ENCODE measurements at regions not wholly inside any gene's neighbourhood (a gene's known extent, or its start where the extent isn't known, plus 50 kb on each side); places are given as distances from the start of the nearest gene placed in this dataset.
"Not testable (repeated sequence)": the region's sequence is repeated elsewhere in the genome, so short reads cannot be mapped to it uniquely, and the experiment has no call there.

- not testable (repeated sequence) for H2AFZ ChIP-seq; H4K20me1 ChIP-seq (ENCODE audit: insufficient read depth, poor library complexity, severe bottlenecking); H3K4me1 ChIP-seq (ENCODE audit: insufficient read depth); DNase-seq (ENCODE audit: low spot score); H3K9me3 ChIP-seq (ENCODE audit: low read depth); H3K27me3 ChIP-seq; H3K27ac ChIP-seq; H3K4me3 ChIP-seq; H3K4me2 ChIP-seq; H3K36me3 ChIP-seq (replicated peaks; ENCODE audit: insufficient read depth, low read depth); H3K9me2 ChIP-seq (replicated peaks; ENCODE audit: insufficient read depth)
- H3K79me2 ChIP-seq = peaks cover 14% of the 10 kb centered on the region
- 85% methylated on average over 8 of the region's 14 CpGs for WGBS (ENCODE audit: low lambda C conversion rate, missing lambda C conversion rate)
Observed at GRCh38 chr1:817071-817599, 106.6 kb upstream of the SAMD11 start.

- not testable (repeated sequence) for H3K4me2 ChIP-seq; H4K20me1 ChIP-seq (ENCODE audit: insufficient read depth, poor library complexity, severe bottlenecking); H3K9me2 ChIP-seq (replicated peaks; ENCODE audit: insufficient read depth); H2AFZ ChIP-seq; H3K4me1 ChIP-seq (ENCODE audit: insufficient read depth); H3K9me3 ChIP-seq (ENCODE audit: low read depth); H3K27ac ChIP-seq; DNase-seq (ENCODE audit: low spot score); H3K36me3 ChIP-seq (replicated peaks; ENCODE audit: insufficient read depth, low read depth); H3K27me3 ChIP-seq; H3K4me3 ChIP-seq
- peaks cover 19% of the 10 kb centered on the region for H3K79me2 ChIP-seq
- 59% methylated on average over 15 of the region's 20 CpGs for WGBS (ENCODE audit: low lambda C conversion rate, missing lambda C conversion rate)
Observed at GRCh38 chr1:817658-818617, 105.8 kb upstream of the SAMD11 start.

- Histone ChIP-seq H3K9me3 (ENCODE audit: low read depth) (no peaks in the 10 kb centered on the region), H3K36me3 (replicated peaks; ENCODE audit: insufficient read depth, low read depth) (no peaks in the 10 kb centered on the region), H3K4me1 (ENCODE audit: insufficient read depth) (no peaks in the 10 kb centered on the region), H2AFZ (no peak overlapping the region), H3K4me2 (no peak overlapping the region), H3K27me3 (no peaks in the 10 kb centered on the region), H4K20me1 (ENCODE audit: insufficient read depth, poor library complexity, severe bottlenecking) (peaks cover 5% of the 10 kb centered on the region), H3K9me2 (replicated peaks; ENCODE audit: insufficient read depth) (no peaks in the 10 kb centered on the region), H3K79me2 (peaks cover 26% of the 10 kb centered on the region), H3K27ac (no peak overlapping the region), H3K4me3 (no peak overlapping the region)
- no peak for DNase-seq (ENCODE audit: low spot score)
- TF ChIP-seq EZH2 (IDR thresholded peaks at IDR 0.05; ENCODE audit: borderline replicate concordance) (no peak), EZH2phosphoT487 (IDR thresholded peaks at IDR 0.05; ENCODE audit: low read depth, severe bottlenecking, unreplicated experiment) (no peak), CTCF (IDR thresholded peaks at IDR 0.05; ENCODE audit: poor library complexity) (no peak)
- WGBS (ENCODE audit: low lambda C conversion rate, missing lambda C conversion rate) = 78% methylated on average over 13 of the region's 13 CpGs
Observed at GRCh38 chr1:818618-819291, 105.0 kb upstream of the SAMD11 start.

GRCh38 chr1:820962-821361 lies 102.8 kb upstream of the SAMD11 start:
- WGBS (ENCODE audit: low lambda C conversion rate, missing lambda C conversion rate) = 94% methylated on average over 7 of the region's 7 CpGs
- H3K27ac ChIP-seq = no peak overlapping the region
- H3K79me2 ChIP-seq = peaks cover 43% of the 10 kb centered on the region

GRCh38 chr1:826808-827207 lies 96.9 kb upstream of the SAMD11 start:
- not testable (repeated sequence) for H3K9me3 ChIP-seq (ENCODE audit: low read depth); H3K4me1 ChIP-seq (ENCODE audit: insufficient read depth); H3K9me2 ChIP-seq (replicated peaks; ENCODE audit: insufficient read depth); H3K36me3 ChIP-seq (replicated peaks; ENCODE audit: insufficient read depth, low read depth); H4K20me1 ChIP-seq (ENCODE audit: insufficient read depth, poor library complexity, severe bottlenecking); DNase-seq (ENCODE audit: low spot score); H3K27me3 ChIP-seq
- Histone ChIP-seq H3K4me3 (peak overlapping the region; percentile 91), H3K4me2 (peak overlapping the region; percentile 83), H3K79me2 (peaks cover 38% of the 10 kb centered on the region), H3K27ac (peak overlapping the region; percentile 99), H2AFZ (peak overlapping the region; percentile 76)
- 1% methylated on average over 10 of the region's 21 CpGs for WGBS (ENCODE audit: low lambda C conversion rate, missing lambda C conversion rate)

More at GRCh38 chr1:820962-821361, 102.8 kb upstream of the SAMD11 start:
- H3K4me3 ChIP-seq = no peak overlapping the region
- no peaks in the 10 kb centered on the region for H3K9me2 ChIP-seq (replicated peaks; ENCODE audit: insufficient read depth)
- no peaks in the 10 kb centered on the region for H3K36me3 ChIP-seq (replicated peaks; ENCODE audit: insufficient read depth, low read depth)
- H3K27me3 ChIP-seq = no peaks in the 10 kb centered on the region
- peaks cover 5% of the 10 kb centered on the region for H4K20me1 ChIP-seq (ENCODE audit: insufficient read depth, poor library complexity, severe bottlenecking)
- no peak for DNase-seq (ENCODE audit: low spot score)
- H3K9me3 ChIP-seq (ENCODE audit: low read depth) = no peaks in the 10 kb centered on the region
- peaks cover 5% of the 10 kb centered on the region for H3K4me1 ChIP-seq (ENCODE audit: insufficient read depth)
- H2AFZ ChIP-seq = no peak overlapping the region
- TF ChIP-seq EZH2phosphoT487 (IDR thresholded peaks at IDR 0.05; ENCODE audit: low read depth, severe bottlenecking, unreplicated experiment) (no peak), CTCF (IDR thresholded peaks at IDR 0.05; ENCODE audit: poor library complexity) (no peak), EZH2 (IDR thresholded peaks at IDR 0.05; ENCODE audit: borderline replicate concordance) (no peak)
- H3K4me2 ChIP-seq = no peak overlapping the region

GRCh38 chr1:827211-828063 lies 96.3 kb upstream of the SAMD11 start:
- H3K4me2 ChIP-seq = peak overlapping the region; percentile 83
- H3K9me2 ChIP-seq (replicated peaks; ENCODE audit: insufficient read depth); H3K36me3 ChIP-seq (replicated peaks; ENCODE audit: insufficient read depth, low read depth); H3K9me3 ChIP-seq (ENCODE audit: low read depth); H4K20me1 ChIP-seq (ENCODE audit: insufficient read depth, poor library complexity, severe bottlenecking); H3K4me1 ChIP-seq (ENCODE audit: insufficient read depth); H3K27me3 ChIP-seq: not testable (repeated sequence)
- peak overlapping the region; percentile 76 for H2AFZ ChIP-seq
- peak; percentile 94 for DNase-seq (ENCODE audit: low spot score)
- H3K27ac ChIP-seq = peak overlapping the region; percentile 99
- 0% methylated on average over 17 of the region's 109 CpGs for WGBS (ENCODE audit: low lambda C conversion rate, missing lambda C conversion rate)
- H3K79me2 ChIP-seq = peaks cover 34% of the 10 kb centered on the region
- H3K4me3 ChIP-seq = peak overlapping the region; percentile 91
